Hepatocyte (in vitro differentiated cells): ENCODE measurements at regions not wholly inside any gene's neighbourhood (a gene's known extent, or its start where the extent isn't known, plus 50 kb on each side); places are given as distances from the start of the nearest gene placed in this dataset.

Source experiments
- EZH2 ChIP-seq: fragments of 200-600 bp; sonication (generic); IDR thresholded peaks from 2 replicates; pipeline ENCODE4 v1.6.1; 2016; ENCODE audit warnings: antibody characterized with exemption, mild to moderate bottlenecking, borderline replicate concordance
- TF ChIP-seq, protein P1 (sequence below): fragments of 200-600 bp; sonication (generic); IDR thresholded peaks from 2 replicates; pipeline ENCODE4 v1.5.1; 2016; ENCODE audit warnings: antibody characterized with exemption, mild to moderate bottlenecking; ENCODE audit not compliant: poor library complexity

DNA sequence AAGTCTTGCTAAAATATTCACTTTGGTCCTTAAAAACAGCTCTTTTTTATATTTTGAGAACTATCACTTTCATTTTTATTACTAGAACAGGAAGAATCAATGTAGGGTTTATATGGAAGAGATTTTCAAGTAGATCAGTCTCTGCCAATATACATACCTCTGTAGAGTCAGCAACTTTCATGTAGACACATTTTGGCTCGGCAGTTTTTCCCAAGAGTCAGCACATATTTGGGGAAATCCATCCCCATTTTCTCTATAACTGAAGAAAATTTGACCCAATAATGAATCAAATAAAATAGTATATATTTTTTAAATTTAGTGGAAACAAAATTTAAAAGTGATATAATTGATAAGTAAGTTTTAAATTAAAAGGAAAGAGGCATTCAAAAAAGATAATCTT is 329.8 kb upstream of the TFPI start:
- TF ChIP-seq, protein P1, sequence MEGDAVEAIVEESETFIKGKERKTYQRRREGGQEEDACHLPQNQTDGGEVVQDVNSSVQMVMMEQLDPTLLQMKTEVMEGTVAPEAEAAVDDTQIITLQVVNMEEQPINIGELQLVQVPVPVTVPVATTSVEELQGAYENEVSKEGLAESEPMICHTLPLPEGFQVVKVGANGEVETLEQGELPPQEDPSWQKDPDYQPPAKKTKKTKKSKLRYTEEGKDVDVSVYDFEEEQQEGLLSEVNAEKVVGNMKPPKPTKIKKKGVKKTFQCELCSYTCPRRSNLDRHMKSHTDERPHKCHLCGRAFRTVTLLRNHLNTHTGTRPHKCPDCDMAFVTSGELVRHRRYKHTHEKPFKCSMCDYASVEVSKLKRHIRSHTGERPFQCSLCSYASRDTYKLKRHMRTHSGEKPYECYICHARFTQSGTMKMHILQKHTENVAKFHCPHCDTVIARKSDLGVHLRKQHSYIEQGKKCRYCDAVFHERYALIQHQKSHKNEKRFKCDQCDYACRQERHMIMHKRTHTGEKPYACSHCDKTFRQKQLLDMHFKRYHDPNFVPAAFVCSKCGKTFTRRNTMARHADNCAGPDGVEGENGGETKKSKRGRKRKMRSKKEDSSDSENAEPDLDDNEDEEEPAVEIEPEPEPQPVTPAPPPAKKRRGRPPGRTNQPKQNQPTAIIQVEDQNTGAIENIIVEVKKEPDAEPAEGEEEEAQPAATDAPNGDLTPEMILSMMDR: no peak
- no peak for TF ChIP-seq EZH2
